PC-3 (cell line): ENCODE measurements at regions not wholly inside any gene's neighbourhood (a gene's known extent, or its start where the extent isn't known, plus 50 kb on each side); places are given as distances from the start of the nearest gene placed in this dataset.

Experiments used
- ATAC-seq: fragments of 200-7000 bp; cut with Tn5 transposase; 2 replicates; pipeline ENCODE4 v1.9.1; 2020; ENCODE audit warnings: mild to moderate bottlenecking, moderate library complexity
- BruUV-seq: library from RNA; stranded (reverse); fragments of 400-500 nt; replicated peaks from 2 replicates; lab custom pipeline; 2021; lab: Mats Ljungman, UMichigan
- CTCF ChIA-PET: fragments of 300-600 bp; sonication (Branson Sonifier 250); formaldehyde crosslinking; loops from one replicate; lab custom pipeline; 2022; ENCODE audit warnings: antibody characterized with exemption; lab: Charles Lee
- POLR2A ChIA-PET: fragments of 300-600 bp; sonication (Branson Sonifier 250); formaldehyde crosslinking; loops from one replicate; lab custom pipeline; 2022; ENCODE audit warnings: antibody characterized with exemption; ENCODE audit not compliant: unreplicated experiment; lab: Charles Lee
- DNase-seq: peaks from one replicate; pipeline ENCODE4 v3.0.0-alpha.2; 2015
- H2AFZ ChIP-seq: fragments of 300-600 bp; sonication (generic); 2 replicates; pipeline ENCODE4 v1.6.0; 2016; ENCODE audit warnings: antibody characterized with exemption, low read length
- H3F3A ChIP-seq: fragments of 300-600 bp; sonication (generic); one replicate; pipeline ENCODE4 v1.6.0; 2017; ENCODE audit warnings: antibody characterized with exemption, low read length, control low read depth, mild to moderate bottlenecking; ENCODE audit not compliant: unreplicated experiment
- H3K27ac ChIP-seq: fragments of 300-600 bp; sonication (generic); 2 replicates; pipeline ENCODE4 v1.5.1; 2016; ENCODE audit warnings: mild to moderate bottlenecking, low read length
- H3K27me3 ChIP-seq: fragments of 300-600 bp; sonication (generic); 2 replicates; pipeline ENCODE4 v1.6.1; 2016; ENCODE audit warnings: low read length, mixed read lengths
- H3K36me3 ChIP-seq: fragments of 300-600 bp; sonication (generic); 2 replicates; pipeline ENCODE4 v1.6.1; 2016; ENCODE audit warnings: low read depth, mixed run types, low read length, mixed read lengths
- H3K4me1 ChIP-seq: fragments of 300-600 bp; sonication (generic); 2 replicates; pipeline ENCODE4 v1.5.1; 2016; ENCODE audit warnings: low read length; ENCODE audit not compliant: insufficient read depth
- H3K4me2 ChIP-seq: fragments of 300-600 bp; sonication (generic); 2 replicates; pipeline ENCODE4 v1.6.0; 2016; ENCODE audit warnings: low read length
- H3K4me3 ChIP-seq: fragments of 300-600 bp; sonication (generic); 2 replicates; pipeline ENCODE4 v1.5.1; 2016; ENCODE audit warnings: mild to moderate bottlenecking, low read length, mixed read lengths
- H3K79me2 ChIP-seq: fragments of 300-600 bp; sonication (generic); 2 replicates; pipeline ENCODE4 v1.6.1; 2017; ENCODE audit warnings: low read length, mixed read lengths
- H3K9ac ChIP-seq: fragments of 300-600 bp; sonication (generic); 2 replicates; pipeline ENCODE4 v1.6.0; 2016; ENCODE audit warnings: mild to moderate bottlenecking, low read length
- H3K9me2 ChIP-seq: fragments of 300-600 bp; sonication (generic); replicated peaks from 2 replicates; pipeline ENCODE4 v1.6.1; 2016; ENCODE audit warnings: mixed run types, low read length, mixed read lengths
- H3K9me3 ChIP-seq: fragments of 300-600 bp; sonication (generic); 2 replicates; pipeline ENCODE4 v1.6.1; 2016; ENCODE audit warnings: low read length, mixed read lengths
- H4K20me1 ChIP-seq: fragments of 300-600 bp; sonication (generic); 2 replicates; pipeline ENCODE4 v1.6.1; 2016; ENCODE audit warnings: low read length, mixed read lengths
- CTCF ChIP-seq: fragments of 300-600 bp; sonication (generic); conservative IDR thresholded peaks from 2 replicates; pipeline ENCODE4 v1.5.1; 2017; ENCODE audit warnings: antibody characterized with exemption, low read depth, mild to moderate bottlenecking, low read length
- EZH2 ChIP-seq: fragments of 300-600 bp; sonication (generic); IDR thresholded peaks from one replicate; pipeline ENCODE4 v1.6.1; 2017; ENCODE audit warnings: antibody characterized with exemption, mild to moderate bottlenecking, low read length; ENCODE audit not compliant: unreplicated experiment
- EZH2phosphoT487 ChIP-seq: fragments of 300-600 bp; sonication (generic); IDR thresholded peaks from 2 replicates; pipeline ENCODE4 v1.6.1; 2018; ENCODE audit warnings: mild to moderate bottlenecking, antibody characterized with exemption, low read length, borderline replicate concordance
- intact Hi-C: fragments of 100-400 bp; cut with micrococcal nuclease; formaldehyde crosslinking; loops from 2 replicates; pipeline ENCODE4 v1.9.0; 2023

DNA sequence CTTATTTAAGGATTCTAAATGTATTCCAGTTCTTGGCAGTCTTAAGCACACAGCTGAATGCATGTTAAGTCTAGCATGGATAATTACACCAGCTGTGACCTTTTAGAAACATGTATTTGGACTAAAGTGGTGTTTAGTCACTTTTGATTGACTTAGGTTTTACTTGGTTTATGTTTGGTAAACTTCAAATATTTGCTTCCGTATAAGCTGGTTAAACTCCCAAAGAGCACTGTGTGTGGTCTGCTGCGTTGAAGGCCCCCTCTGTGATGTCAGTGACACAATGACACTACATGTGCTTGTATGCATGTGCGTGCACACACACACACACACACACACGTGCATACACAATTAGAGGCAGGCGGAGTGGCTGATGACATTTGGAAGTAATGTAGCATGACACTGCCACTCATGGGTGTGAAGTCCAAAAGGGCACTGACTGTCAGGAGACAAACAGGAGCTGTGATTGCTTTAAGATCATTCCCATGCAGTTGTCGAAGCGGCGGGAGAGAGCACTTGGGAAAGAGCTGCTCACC, 156.1 kb upstream of the CDH13 start:
- no peaks in the 10 kb centered on the region for H3K36me3 ChIP-seq
- no peak overlapping the region for H2AFZ ChIP-seq
- H3K4me1 ChIP-seq = no peaks in the 10 kb centered on the region
- H3K27me3 ChIP-seq = peaks cover 25% of the 10 kb centered on the region; the same call in 1 of the 2 replicates
- H3F3A ChIP-seq = no peaks in the 10 kb centered on the region
- no peak overlapping the region for H3K4me2 ChIP-seq
- H3K9me2 ChIP-seq = no peaks in the 10 kb centered on the region
- no peak overlapping the region for H3K4me3 ChIP-seq
- BruUV-seq = no TSS peak
- DNase-seq (no peak), ATAC-seq (no peak)
- TF ChIP-seq CTCF (no peak), EZH2 (no peak)
- H3K79me2 ChIP-seq = no peaks in the 10 kb centered on the region
- H3K9ac ChIP-seq = no peak overlapping the region
- intact Hi-C loops = no loop called here
- H3K27ac ChIP-seq = no peak overlapping the region
- no peaks in the 10 kb centered on the region for H3K9me3 ChIP-seq
- H4K20me1 ChIP-seq = no peaks in the 10 kb centered on the region
- CTCF ChIA-PET = no interaction called here
- POLR2A ChIA-PET = no interaction called here

- Histone ChIP-seq H3F3A (no peaks in the 10 kb centered on the region), H3K9me2 (no peaks in the 10 kb centered on the region), H2AFZ (no peak overlapping the region), H3K4me2 (no peak overlapping the region), H3K27me3 (peaks cover 29% of the 10 kb centered on the region; the same call in 1 of the 2 replicates), H3K79me2 (no peaks in the 10 kb centered on the region), H3K27ac (no peak overlapping the region), H3K4me3 (no peak overlapping the region), H4K20me1 (no peaks in the 10 kb centered on the region), H3K9ac (no peak overlapping the region), H3K4me1 (no peaks in the 10 kb centered on the region), H3K36me3 (no peaks in the 10 kb centered on the region), H3K9me3 (no peaks in the 10 kb centered on the region)
- CTCF ChIA-PET = no interaction called here
- BruUV-seq = no TSS peak
- intact Hi-C loops = no loop called here
- DNase-seq (no peak), ATAC-seq (no peak)
- TF ChIP-seq EZH2 (no peak), CTCF (no peak), EZH2phosphoT487 (no peak)
- POLR2A ChIA-PET = no interaction called here
Observed at GRCh38 chr16:82470016-82470415, 156.8 kb upstream of the CDH13 start.

DNA sequence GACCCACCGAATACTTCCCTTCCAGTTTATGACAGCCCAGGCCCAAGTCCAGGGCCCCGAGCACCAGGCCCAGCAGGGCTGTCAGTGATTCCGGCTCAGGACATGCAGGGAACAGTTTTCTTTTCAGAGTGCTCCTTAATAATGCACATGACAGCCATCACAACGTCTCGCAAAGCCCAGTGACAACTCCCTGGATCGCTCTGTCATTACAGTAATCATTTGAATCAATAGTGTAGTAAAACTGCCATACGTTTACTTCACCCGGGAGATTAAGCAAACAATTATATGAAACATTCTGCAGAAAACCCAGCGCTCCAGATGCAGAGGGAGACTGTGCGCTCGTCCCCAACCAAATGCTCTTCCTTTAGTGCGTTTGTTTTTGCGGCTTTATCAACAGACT, 162.6 kb upstream of the CDH13 start:
- H3K4me2 ChIP-seq = no peak overlapping the region
- H3F3A ChIP-seq = no peaks in the 10 kb centered on the region
- H2AFZ ChIP-seq = no peak overlapping the region
- ChIA-PET CTCF (no interaction called here), POLR2A (no interaction called here)
- no peaks in the 10 kb centered on the region for H3K79me2 ChIP-seq
- H3K27me3 ChIP-seq = peaks cover 14% of the 10 kb centered on the region; the same call in 1 of the 2 replicates
- no peaks in the 10 kb centered on the region for H3K4me1 ChIP-seq
- TF ChIP-seq CTCF (no peak), EZH2 (no peak), EZH2phosphoT487 (no peak)
- no peaks in the 10 kb centered on the region for H3K36me3 ChIP-seq
- intact Hi-C loops = no loop called here
- DNase-seq (no peak), ATAC-seq (no peak)
- H4K20me1 ChIP-seq = no peaks in the 10 kb centered on the region
- no peaks in the 10 kb centered on the region for H3K9me2 ChIP-seq
- no peaks in the 10 kb centered on the region for H3K9me3 ChIP-seq
- H3K4me3 ChIP-seq = no peak overlapping the region
- BruUV-seq = no TSS peak
- no peak overlapping the region for H3K9ac ChIP-seq
- H3K27ac ChIP-seq = no peak overlapping the region
